ENCODE measurements at regions not wholly inside any gene's neighbourhood (a gene's known extent, or its start where the extent isn't known, plus 50 kb on each side); places are given as distances from the start of the nearest gene placed in this dataset.

DNA sequence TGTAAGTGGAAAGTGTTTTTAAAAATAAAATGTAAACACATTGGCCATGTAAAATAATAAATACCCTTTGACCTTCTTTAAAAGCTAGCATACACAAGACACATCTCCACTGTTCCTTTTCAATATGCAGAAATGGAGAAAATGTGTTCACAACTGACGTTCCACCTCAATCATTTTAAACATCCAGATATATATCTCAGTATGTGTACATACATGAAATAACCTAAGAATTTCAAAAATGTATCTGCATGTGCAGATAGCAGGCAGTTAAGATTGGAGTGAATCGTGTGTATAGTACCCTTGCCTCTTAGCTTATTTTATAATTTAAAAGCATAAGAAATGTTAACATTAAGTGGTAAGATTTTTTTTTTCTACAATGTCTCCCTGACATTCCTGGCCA is 406.2 kb upstream of the FLRT2 start:
- H3K4me3 ChIP-seq (ENCODE audit: low read depth, low read length) = no peak overlapping the region
- TF ChIP-seq, protein P1, sequence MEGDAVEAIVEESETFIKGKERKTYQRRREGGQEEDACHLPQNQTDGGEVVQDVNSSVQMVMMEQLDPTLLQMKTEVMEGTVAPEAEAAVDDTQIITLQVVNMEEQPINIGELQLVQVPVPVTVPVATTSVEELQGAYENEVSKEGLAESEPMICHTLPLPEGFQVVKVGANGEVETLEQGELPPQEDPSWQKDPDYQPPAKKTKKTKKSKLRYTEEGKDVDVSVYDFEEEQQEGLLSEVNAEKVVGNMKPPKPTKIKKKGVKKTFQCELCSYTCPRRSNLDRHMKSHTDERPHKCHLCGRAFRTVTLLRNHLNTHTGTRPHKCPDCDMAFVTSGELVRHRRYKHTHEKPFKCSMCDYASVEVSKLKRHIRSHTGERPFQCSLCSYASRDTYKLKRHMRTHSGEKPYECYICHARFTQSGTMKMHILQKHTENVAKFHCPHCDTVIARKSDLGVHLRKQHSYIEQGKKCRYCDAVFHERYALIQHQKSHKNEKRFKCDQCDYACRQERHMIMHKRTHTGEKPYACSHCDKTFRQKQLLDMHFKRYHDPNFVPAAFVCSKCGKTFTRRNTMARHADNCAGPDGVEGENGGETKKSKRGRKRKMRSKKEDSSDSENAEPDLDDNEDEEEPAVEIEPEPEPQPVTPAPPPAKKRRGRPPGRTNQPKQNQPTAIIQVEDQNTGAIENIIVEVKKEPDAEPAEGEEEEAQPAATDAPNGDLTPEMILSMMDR (IDR thresholded peaks at IDR 0.05; ENCODE audit: insufficient read depth, low read depth, low read length, missing control alignments) = no peak
- no peak for DNase-seq (ENCODE audit: low read depth)

DNA sequence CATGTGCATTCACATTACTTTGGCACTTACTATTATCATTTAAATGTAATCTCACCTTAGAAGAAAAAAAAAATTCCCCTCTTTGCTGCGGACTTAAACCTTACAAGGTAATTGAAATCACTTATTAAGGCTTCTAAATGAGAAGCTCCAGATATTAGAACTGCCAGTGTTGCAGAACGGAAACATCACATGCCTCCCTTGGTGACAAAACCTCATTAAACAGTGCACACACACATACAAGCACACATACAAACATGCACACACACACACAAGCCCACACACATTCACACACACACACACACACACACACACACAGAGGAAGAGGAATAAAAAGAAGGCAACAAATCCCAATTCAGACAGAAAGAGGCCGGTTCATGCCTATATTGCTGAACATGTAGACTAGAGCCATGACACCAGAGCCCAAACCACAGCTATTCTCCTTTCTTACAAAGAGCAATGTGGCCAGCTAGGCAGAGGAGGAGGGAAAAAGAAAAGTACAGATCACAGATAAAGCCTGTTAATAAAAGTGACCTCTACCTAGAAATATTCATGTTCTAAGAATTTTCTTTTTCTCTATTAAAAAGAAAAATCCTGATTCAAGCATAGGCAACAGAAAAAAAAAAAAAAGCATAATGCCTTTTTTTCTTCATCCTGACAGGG is 405.2 kb upstream of the FLRT2 start:
- no peak for DNase-seq (ENCODE audit: low read depth)
- TF ChIP-seq, protein P1 (IDR thresholded peaks at IDR 0.05; ENCODE audit: insufficient read depth, low read depth, low read length, missing control alignments) = no peak
- H3K4me3 ChIP-seq (ENCODE audit: low read depth, low read length) = no peak overlapping the region

DNA sequence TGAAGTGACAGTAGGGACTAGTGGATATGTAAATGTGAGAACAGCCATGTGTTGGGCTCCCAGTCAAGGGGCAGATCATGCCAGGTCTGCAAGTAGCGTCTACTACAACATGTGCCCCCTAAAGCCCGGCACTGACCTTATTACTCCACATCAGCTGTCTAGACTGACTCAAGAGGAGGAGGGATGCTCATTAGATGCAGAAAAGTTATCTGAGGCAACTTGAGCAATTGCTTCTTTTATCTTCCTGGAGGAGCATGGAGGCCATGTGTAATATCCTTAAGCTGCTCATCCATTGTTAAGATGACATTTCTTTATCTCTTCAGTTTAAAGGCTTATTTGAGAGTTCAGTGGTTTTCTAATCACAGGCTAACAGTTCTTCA is 404.7 kb upstream of the FLRT2 start:
- DNase-seq (ENCODE audit: low read depth) = no peak
- no peak overlapping the region for H3K4me3 ChIP-seq (ENCODE audit: low read depth, low read length)
- TF ChIP-seq, protein P1 (IDR thresholded peaks at IDR 0.05; ENCODE audit: insufficient read depth, low read depth, low read length, missing control alignments) = no peak

DNA sequence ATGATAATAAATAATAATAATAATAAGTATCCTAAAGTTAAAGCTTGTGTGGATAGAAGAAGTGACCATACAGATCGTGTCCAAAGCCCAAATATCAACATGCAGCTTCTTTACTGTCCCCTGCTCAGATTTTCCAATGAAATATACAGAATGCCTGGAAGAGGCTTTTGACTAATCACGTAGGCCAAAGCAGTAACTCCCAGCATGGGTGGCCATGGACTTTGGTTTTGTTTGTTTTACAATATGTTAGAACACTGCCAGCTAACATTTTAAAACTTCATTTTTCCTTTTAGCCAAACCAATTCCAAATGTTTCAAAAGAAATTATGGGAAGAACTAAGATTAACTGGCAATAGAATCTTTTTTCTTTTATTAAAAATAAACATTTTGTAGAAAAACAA is 400.0 kb upstream of the FLRT2 start:
- no peak for DNase-seq (ENCODE audit: low read depth)
- H3K4me3 ChIP-seq (ENCODE audit: low read depth, low read length) = no peak overlapping the region
- TF ChIP-seq, protein P1 (IDR thresholded peaks at IDR 0.05; ENCODE audit: insufficient read depth, low read depth, low read length, missing control alignments) = no peak

DNA sequence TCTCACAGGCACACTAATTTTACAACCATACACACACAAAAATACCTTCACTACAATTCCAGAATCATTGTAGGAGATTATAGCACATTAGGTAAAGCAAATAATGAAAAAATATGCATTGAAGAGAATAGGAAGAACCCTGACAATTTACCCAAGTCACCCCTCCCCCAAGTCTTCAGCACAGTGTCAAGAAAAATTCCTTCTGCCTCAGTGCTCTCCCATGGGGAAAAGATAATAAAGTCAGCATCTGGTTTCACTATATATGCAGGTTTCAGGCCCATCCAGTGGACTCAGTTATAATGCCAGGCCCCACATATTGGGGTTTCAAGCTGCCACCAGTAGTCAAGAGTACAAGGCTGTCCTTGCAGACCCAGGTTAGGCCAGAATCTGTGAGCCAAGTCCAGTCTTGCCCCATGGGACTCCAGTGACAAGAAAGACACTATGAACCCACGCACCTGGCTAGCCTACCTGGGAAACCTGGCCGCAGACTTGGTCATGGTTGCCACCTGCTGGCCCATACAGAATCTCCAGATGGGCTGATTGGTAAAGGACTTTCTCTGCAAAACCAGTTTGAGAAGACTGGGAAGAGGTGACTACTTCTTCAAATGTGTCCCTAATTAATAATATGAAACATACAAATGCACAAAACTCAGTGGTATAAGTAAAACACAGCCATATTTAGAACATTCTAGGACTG is 398.6 kb upstream of the FLRT2 start:
- DNase-seq (ENCODE audit: low read depth) = no peak
- H3K4me3 ChIP-seq (ENCODE audit: low read depth, low read length) = no peak overlapping the region
- TF ChIP-seq, protein P1 (IDR thresholded peaks at IDR 0.05; ENCODE audit: insufficient read depth, low read depth, low read length, missing control alignments) = no peak

DNA sequence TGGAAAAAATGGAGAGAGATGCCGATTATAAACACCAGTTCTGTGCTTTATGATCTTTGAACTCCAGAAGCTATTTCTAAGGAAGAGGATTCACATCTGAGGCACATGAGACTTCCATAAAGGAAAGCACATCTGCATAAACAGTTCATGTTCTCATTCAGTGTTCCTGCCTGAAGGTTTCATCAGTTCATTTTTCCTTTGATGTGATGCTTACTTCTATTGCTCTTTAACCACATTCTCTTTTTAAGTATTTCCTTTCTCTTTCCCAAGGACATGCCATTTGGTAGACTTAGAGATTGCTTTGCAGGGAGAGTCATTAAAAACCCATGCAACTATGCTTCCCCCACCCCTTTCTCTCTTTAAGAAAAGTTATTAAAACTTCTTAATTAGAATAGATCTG is 387.0 kb upstream of the FLRT2 start:
- H3K4me3 ChIP-seq (ENCODE audit: low read depth, low read length) = no peak overlapping the region
- TF ChIP-seq, protein P1 (IDR thresholded peaks at IDR 0.05; ENCODE audit: insufficient read depth, low read depth, low read length, missing control alignments) = no peak
- DNase-seq (ENCODE audit: low read depth) = no peak

DNA sequence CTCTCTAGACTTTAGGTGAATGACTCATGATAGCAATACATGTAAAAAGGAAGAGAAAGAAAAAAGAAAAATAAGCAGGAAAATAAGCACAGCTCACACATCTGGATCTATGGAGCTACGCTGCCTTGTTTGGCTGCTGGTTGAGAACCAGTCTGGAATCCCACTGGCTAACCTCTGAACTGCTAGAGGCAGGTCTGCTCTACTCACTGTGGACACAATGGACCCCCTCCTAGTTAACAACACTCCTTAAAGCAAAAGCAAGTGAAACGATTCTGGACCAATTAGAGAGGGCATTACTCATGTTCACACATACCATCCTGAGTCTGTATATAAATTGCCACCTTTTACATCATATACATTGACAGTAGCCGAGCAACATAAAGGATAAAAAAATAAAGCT is 383.2 kb upstream of the FLRT2 start:
- no peak for DNase-seq (ENCODE audit: low read depth)
- TF ChIP-seq, protein P1 (IDR thresholded peaks at IDR 0.05; ENCODE audit: insufficient read depth, low read depth, low read length, missing control alignments) = no peak
- no peak overlapping the region for H3K4me3 ChIP-seq (ENCODE audit: low read depth, low read length)

All from GM12865 (cell line).